HG03342 (cell line): ENCODE measurements at regions not wholly inside any gene's neighbourhood (a gene's known extent, or its start where the extent isn't known, plus 50 kb on each side); places are given as distances from the start of the nearest gene placed in this dataset.

ENCODE experiments used
- ATAC-seq: cut with Tn5 transposase; IDR thresholded peaks from one replicate; pipeline ENCODE4 v1.9.1; 2021; ENCODE audit warnings: mild to moderate bottlenecking, moderate library complexity; ENCODE audit not compliant: unreplicated experiment

- ATAC-seq = no peak
Observed at GRCh38 chr20:52921340-52921739, 50.8 kb upstream of the TSHZ2 start.

DNA sequence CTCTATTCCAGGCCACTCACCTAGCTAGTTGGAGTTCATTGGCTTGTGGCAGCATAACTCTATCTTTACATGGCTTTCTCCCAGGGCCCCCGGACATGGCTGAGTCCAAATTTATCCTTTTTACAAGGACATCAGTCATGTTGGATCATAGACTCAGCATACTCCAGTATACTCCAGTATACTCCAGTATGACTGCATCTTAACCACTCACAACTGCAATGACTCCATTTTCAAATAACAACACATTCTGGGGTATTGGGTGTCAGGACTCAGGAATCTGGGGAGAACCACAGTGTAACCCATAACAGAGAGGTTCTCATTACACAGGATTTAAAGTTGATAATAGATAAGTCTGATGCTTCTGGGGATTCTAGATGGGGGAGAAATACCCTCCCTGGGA lies 53.8 kb upstream of the TSHZ2 start:
- ATAC-seq = no peak

DNA sequence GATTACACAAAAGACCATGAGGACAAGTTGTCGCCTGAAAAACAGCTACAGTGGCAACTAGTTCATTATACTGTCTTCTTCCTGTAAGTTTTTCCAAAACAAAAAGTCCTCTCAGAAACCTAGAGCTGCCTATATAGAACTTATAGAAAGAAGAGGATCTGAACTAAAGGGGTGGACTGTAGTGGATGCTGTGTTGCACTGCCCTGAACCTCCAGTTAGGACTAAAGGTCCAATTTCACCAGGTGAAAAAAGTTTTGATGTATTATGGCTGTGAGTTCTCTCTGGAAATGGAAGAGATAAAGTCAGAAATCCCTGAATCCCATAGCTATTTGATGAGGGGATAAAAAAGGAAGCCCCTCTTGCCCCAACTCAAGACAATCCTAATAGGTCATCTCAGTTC lies 56.6 kb upstream of the TSHZ2 start:
- ATAC-seq = no peak

DNA sequence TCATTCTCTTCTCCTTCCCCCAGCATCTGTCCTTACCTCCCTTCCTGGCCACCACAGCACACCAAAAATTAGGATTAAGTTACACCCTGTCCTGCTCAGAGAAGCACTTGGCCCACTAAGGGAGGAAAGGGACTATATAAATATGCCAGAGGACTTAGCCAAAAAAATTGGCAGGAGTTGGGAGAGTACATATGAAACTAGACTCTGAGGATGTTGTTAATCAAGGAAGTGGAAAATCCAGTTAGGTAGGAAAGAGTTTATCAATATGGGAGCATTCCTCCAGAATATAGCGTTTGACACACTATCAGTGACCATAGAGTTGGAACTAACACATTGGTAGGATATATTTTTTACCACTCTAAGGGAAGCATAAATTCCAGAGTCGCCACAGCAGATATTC lies 57.3 kb upstream of the TSHZ2 start:
- ATAC-seq = no peak

- no peak for ATAC-seq
Observed at GRCh38 chr20:52913650-52914387, 58.3 kb upstream of the TSHZ2 start.

DNA sequence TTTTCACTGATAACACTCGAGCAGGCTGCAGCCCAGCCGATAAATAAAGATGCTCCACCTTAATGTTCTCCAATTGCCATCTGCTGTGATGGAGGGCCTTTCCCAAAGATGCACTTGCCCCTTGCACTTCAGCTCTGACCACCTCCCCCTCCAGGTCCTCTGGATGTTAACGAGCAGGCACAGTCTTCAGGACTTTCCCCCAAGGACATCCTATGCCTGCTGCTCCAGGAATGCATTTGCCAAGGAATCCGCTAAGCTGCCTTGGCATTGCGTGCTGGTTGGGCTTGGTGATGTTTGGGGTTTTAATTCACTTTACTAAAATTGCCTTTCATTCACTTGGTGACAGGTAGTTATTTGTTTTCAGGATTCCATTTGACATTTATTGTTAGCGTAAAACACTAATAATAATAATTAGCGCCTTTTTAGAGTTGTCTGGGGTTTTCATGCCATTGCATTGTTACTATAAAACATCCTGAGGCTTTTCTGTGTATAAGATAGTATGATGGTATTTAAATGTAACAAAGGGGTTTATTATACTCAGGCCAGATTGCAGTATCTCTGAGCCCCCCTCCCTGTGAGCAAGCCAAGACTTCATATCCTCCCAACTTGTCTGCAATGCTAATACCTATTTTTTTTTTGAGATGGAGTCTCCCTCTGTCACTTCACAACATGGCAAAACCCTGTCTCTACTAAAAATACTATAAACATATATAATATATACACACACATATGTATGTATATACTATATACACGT lies 66.7 kb upstream of the TSHZ2 start:
- ATAC-seq = no peak

- ATAC-seq = no peak
Observed at GRCh38 chr20:52904837-52905236, 67.3 kb upstream of the TSHZ2 start.

- ATAC-seq = no peak
Observed at GRCh38 chr20:52899041-52899608, 73.0 kb upstream of the TSHZ2 start.

GRCh38 chr20:52896348-52896747 lies 75.8 kb upstream of the TSHZ2 start:
- no peak for ATAC-seq

GRCh38 chr20:52895701-52896100 lies 76.5 kb upstream of the TSHZ2 start:
- no peak for ATAC-seq

GRCh38 chr20:52895235-52895634 lies 76.9 kb upstream of the TSHZ2 start:
- no peak for ATAC-seq

DNA sequence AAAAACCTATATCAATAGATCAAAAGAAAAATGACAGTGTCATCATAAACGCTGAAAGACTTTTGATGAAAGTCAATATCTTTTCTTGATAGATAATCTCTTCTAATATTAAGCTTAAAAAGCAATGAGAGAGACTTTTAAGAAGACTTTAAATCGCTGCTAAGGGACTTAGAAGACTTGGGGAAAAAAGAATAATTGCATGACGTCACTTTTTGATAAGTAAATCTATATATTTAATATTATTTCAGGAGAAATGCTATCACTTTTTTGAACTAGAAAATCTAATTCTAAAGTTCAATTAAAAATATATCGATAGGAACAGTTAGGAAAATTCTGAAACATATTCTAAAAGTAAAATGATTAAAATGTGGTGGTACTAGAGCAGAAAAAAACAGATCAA lies 78.7 kb upstream of the TSHZ2 start:
- ATAC-seq = no peak

- no peak for ATAC-seq
Observed at GRCh38 chr20:52892023-52892422, 80.1 kb upstream of the TSHZ2 start.

DNA sequence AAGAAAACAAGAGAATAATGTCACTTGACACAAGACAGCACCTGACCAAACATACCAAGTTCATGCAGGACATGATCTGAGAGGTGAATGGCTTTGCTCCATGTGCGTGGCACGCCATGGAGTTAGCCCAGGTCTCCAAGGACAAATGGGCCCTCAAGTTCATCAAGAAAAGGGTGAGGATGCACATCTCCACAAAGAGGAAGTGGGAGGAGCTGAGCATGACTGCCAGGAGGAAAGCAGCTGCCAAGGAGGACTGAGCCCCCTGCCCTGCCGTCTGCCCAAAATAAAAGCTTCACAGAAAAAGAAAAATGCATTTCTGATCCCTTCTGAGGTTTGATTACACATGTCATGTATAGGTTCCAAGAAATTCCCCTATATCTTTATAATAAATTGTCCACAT lies 82.0 kb upstream of the TSHZ2 start:
- ATAC-seq = no peak

DNA sequence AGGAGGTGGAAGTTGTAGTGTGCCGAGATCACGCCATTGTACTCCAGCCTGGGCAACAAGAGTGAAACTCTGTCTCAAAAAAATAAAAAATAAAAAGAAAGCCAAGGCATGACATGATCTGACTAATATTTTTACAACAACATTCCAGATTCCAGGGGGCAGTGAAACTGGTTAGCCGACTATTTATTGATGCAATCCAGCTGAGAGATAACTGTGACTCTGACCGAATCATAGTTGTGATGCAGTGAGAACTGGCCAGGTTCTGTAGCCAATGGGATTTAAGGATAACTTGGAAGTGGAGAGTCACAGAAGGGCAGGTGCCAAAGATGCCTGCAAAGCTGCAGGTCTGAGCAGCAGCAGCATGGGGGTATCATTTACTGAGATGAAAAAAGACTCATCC lies 82.9 kb upstream of the TSHZ2 start:
- ATAC-seq = no peak

GRCh38 chr20:52888096-52888495 lies 84.1 kb upstream of the TSHZ2 start:
- ATAC-seq = no peak

- ATAC-seq = no peak
Observed at GRCh38 chr20:52880997-52881396, 91.2 kb upstream of the TSHZ2 start.

DNA sequence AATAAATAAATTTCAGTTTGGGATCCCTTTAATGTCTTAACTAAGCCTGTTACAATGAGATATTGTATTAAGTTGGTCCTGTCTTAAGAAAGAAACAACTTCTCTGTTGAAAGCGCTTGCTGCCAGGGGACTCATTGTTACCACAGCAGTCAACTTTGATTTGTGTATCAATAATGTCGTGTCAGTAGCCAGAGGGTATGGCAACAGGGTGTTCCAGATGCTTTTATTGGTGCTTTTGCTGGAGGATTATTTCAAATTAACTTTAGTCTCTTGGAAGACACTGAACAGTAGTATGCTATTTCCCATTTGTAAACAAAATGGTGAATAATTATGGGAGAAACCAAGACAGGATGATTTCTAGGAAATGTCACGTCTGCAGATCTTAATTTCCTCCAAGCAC lies 91.9 kb upstream of the TSHZ2 start:
- ATAC-seq = no peak

GRCh38 chr20:52874241-52874640 lies 97.9 kb upstream of the TSHZ2 start:
- no peak for ATAC-seq

DNA sequence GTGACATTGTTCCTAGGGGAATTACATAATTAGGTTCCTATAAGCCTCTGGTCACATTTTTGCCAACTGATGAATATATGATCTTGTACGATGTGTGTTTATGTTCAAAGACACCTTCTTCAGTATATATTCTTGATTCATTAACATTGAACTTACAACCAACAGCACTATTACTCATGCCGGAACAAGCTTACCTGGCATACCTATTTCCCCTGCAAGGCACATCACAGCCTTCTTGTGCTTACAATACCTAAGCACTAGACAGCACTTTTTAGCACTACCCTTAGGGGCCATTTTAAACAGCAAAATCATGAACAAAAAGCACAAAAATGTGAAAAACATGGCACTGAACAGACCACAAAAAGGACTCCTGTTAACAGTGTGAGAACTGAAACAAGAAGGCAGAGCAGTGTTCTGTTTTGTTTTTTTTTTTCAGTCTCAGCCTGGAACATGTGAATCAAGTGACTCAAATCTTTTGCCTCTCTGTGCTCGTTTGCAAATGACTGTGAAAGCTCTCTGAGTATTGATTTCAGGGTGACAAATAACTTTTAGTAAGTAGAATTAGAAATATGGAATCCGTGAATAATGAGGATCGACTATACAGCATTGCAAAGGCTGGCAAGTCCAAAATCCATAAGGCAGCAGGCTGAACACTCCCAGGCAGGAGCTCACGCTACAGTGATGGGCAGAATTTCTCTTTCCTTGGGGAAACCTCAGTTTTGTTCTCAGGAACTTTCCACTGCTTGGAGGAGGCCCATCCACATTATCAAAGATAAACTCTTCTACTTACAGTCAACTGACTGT lies 102.3 kb upstream of the TSHZ2 start:
- no peak for ATAC-seq

GRCh38 chr20:52869276-52869675 lies 102.9 kb upstream of the TSHZ2 start:
- ATAC-seq = no peak
